MCF 10A (cell line): ENCODE measurements at regions not wholly inside any gene's neighbourhood (a gene's known extent, or its start where the extent isn't known, plus 50 kb on each side); places are given as distances from the start of the nearest gene placed in this dataset.

Experiments
- BruUV-seq: library from RNA; stranded (reverse); fragments of 400-500 nt; replicated peaks from 2 replicates; lab custom pipeline; 2021; lab: Mats Ljungman, UMichigan
- CTCF ChIA-PET: fragments of 300-600 bp; sonication (Branson Sonifier 250); formaldehyde crosslinking; extraction: SDS; loops from one replicate; lab custom pipeline; 2021; ENCODE audit warnings: antibody characterized with exemption, inconsistent platforms; lab: Yijun Ruan, JAX
- POLR2A ChIA-PET: fragments of 300-600, 350-650 bp; sonication (Branson Sonifier 250); formaldehyde crosslinking; extraction: SDS; loops from one replicate; lab custom pipeline; 2020; ENCODE audit warnings: antibody characterized with exemption, inconsistent platforms; lab: Yijun Ruan, JAX
- DNase-seq: peaks from one replicate; pipeline ENCODE4 v3.0.0-alpha.2; 2018; ENCODE audit not compliant: unreplicated experiment
- H3K27ac Mint-ChIP-seq: one replicate; pipeline ENCODE4 v1.8.0; 2022; ENCODE audit warnings: mild to moderate bottlenecking, low read depth, mixed read lengths; ENCODE audit not compliant: unreplicated experiment
- H3K27me3 Mint-ChIP-seq: one replicate; pipeline ENCODE4 v1.8.0; 2022; ENCODE audit warnings: mixed read lengths; ENCODE audit not compliant: insufficient read depth, unreplicated experiment
- H3K36me3 Mint-ChIP-seq: one replicate; pipeline ENCODE4 v1.8.0; 2022; ENCODE audit warnings: mild to moderate bottlenecking, moderate library complexity, mixed read lengths; ENCODE audit not compliant: insufficient read depth, unreplicated experiment
- H3K4me1 Mint-ChIP-seq: one replicate; pipeline ENCODE4 v1.8.0; 2022; ENCODE audit warnings: mixed read lengths; ENCODE audit not compliant: insufficient read depth, unreplicated experiment
- H3K4me3 Mint-ChIP-seq: one replicate; pipeline ENCODE4 v1.8.0; 2022; ENCODE audit warnings: mild to moderate bottlenecking, moderate library complexity, mixed read lengths; ENCODE audit not compliant: unreplicated experiment
- H3K9me3 Mint-ChIP-seq: one replicate; pipeline ENCODE4 v1.8.0; 2022; ENCODE audit warnings: mixed read lengths; ENCODE audit not compliant: unreplicated experiment
- intact Hi-C: fragments of 100-400 bp; cut with micrococcal nuclease; formaldehyde crosslinking; loops from 2 replicates; pipeline ENCODE4 v1.14.1; 2022
- TF ChIP-seq, protein P1 (sequence below): fragments of 200-600 bp; IDR thresholded peaks from one replicate; pipeline ENCODE4 v1.8.0; 2022; ENCODE audit warnings: antibody characterized with exemption, mild to moderate bottlenecking; ENCODE audit not compliant: unreplicated experiment

DNA sequence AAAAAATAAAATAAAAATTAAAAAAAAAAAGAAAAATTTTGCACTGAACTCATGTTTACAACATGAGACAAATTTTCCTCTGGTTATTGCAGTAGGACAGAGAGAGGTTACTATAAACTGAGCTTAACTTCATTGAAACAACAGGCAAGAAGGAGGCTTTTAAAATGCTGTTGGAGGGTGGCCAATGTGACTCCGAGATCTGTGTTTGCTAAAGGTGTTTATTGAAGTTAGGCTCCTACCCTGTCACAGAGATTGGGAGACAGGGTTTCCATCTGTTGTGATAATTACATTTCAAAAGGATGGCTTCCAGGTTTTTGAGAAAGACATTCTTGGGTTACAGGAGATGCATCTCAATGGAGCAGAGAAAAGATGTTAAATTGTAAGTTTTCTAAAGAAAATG lies 370.5 kb upstream of the HS3ST1 start:
- H3K27me3 Mint-ChIP-seq = no peaks in the 10 kb centered on the region
- no peak overlapping the region for H3K4me3 Mint-ChIP-seq
- intact Hi-C loops = no loop called here
- H3K36me3 Mint-ChIP-seq = no peaks in the 10 kb centered on the region
- H3K27ac Mint-ChIP-seq = no peak overlapping the region
- ChIA-PET CTCF (interaction anchor here (0.7 kb wide), 1 partner anchor 337 kb away, joined by 3 read pairs; no protein-coding TSS in a partner anchor), POLR2A (no interaction called here)
- H3K4me1 Mint-ChIP-seq = no peaks in the 10 kb centered on the region
- no peaks in the 10 kb centered on the region for H3K9me3 Mint-ChIP-seq
- TF ChIP-seq, protein P1, sequence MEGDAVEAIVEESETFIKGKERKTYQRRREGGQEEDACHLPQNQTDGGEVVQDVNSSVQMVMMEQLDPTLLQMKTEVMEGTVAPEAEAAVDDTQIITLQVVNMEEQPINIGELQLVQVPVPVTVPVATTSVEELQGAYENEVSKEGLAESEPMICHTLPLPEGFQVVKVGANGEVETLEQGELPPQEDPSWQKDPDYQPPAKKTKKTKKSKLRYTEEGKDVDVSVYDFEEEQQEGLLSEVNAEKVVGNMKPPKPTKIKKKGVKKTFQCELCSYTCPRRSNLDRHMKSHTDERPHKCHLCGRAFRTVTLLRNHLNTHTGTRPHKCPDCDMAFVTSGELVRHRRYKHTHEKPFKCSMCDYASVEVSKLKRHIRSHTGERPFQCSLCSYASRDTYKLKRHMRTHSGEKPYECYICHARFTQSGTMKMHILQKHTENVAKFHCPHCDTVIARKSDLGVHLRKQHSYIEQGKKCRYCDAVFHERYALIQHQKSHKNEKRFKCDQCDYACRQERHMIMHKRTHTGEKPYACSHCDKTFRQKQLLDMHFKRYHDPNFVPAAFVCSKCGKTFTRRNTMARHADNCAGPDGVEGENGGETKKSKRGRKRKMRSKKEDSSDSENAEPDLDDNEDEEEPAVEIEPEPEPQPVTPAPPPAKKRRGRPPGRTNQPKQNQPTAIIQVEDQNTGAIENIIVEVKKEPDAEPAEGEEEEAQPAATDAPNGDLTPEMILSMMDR = no peak
- DNase-seq = no peak
- BruUV-seq = no TSS peak

DNA sequence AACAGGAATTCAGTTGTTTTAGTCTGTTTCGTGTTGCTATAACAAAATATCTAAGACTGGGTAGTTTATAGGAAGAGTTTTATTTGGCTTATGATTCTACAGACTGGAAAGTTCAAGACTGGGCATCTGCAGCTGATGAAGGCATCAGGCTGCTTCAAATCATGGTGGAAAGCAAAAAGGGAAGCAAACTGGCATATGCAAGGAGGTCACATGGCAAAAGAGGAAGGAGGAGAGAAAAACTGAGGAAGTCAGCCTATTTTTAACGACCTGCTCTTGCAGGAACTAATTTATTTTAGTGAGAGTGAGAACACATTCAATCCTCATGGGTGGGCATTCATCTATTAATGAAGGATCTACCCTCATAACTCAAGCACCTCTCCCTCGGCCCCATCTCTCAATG lies 363.1 kb upstream of the HS3ST1 start:
- CTCF ChIA-PET = no interaction called here
- TF ChIP-seq, protein P1 = no peak
- no peaks in the 10 kb centered on the region for H3K36me3 Mint-ChIP-seq
- H3K4me3 Mint-ChIP-seq = no peak overlapping the region
- BruUV-seq = no TSS peak
- no peaks in the 10 kb centered on the region for H3K9me3 Mint-ChIP-seq
- no peak for DNase-seq
- intact Hi-C loops = no loop called here
- POLR2A ChIA-PET = no interaction called here
- H3K27me3 Mint-ChIP-seq = no peaks in the 10 kb centered on the region
- H3K4me1 Mint-ChIP-seq = no peaks in the 10 kb centered on the region
- H3K27ac Mint-ChIP-seq = no peak overlapping the region

DNA sequence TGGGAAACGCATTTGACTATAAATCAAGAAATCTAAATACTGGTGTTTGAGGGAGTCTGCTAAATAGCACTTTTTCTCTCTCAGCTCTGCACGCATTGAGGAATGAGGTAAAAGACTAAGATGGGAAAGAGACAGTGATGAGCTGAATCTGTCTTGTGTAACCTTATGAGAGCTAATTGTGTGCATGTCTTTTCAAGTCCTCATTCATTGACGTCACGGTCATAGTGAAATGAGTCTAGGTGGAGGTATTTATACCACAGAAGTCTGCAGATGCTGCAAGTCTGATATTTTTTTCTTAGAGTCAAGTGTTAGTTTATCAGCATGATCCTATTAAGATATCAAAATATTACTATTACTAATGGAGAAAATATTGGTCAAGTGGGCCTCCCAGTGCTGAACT lies 361.5 kb upstream of the HS3ST1 start:
- ChIA-PET CTCF (interaction anchor here (0.7 kb wide), 1 partner anchor 1208 kb away, joined by 3 read pairs; no protein-coding TSS in a partner anchor), POLR2A (no interaction called here)
- TF ChIP-seq, protein P1 = no peak
- no peak overlapping the region for H3K27ac Mint-ChIP-seq
- H3K4me1 Mint-ChIP-seq = no peaks in the 10 kb centered on the region
- intact Hi-C loops = no loop called here
- H3K9me3 Mint-ChIP-seq = no peaks in the 10 kb centered on the region
- no peaks in the 10 kb centered on the region for H3K27me3 Mint-ChIP-seq
- no TSS peak for BruUV-seq
- DNase-seq = no peak
- H3K36me3 Mint-ChIP-seq = no peaks in the 10 kb centered on the region
- H3K4me3 Mint-ChIP-seq = no peak overlapping the region

DNA sequence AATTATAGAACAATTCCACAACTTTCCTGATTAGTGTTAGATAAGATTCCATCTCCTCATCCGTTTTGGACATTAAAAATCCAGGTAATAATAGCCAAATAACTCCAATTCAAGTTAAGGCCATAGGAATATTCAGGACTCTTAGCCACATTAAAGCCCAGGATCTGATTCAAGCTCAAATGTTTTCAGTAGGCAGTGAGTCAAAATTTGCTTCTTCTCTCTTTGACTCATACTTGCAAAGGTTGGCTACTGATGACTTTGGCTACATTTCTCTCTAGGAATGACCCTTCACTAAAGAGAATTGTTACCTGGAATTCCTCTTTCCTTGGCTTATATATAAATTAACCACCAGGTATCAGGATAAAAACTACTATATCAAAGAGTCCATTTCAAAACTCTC lies 354.9 kb upstream of the HS3ST1 start:
- DNase-seq = peak; percentile 1
- Mint-ChIP-seq H3K36me3 (no peaks in the 10 kb centered on the region), H3K4me3 (no peak overlapping the region), H3K27ac (no peak overlapping the region), H3K9me3 (no peaks in the 10 kb centered on the region), H3K27me3 (no peaks in the 10 kb centered on the region), H3K4me1 (no peaks in the 10 kb centered on the region)
- ChIA-PET CTCF (no interaction called here), POLR2A (no interaction called here)
- TF ChIP-seq, protein P1 = no peak
- no TSS peak for BruUV-seq
- intact Hi-C loops = no loop called here
